CD4-positive, alpha-beta T cell (primary cell): ENCODE measurements at regions not wholly inside any gene's neighbourhood (a gene's known extent, or its start where the extent isn't known, plus 50 kb on each side); places are given as distances from the start of the nearest gene placed in this dataset.

Source experiments
- ATAC-seq: fragments of 200-7000 bp; cut with Tn5 transposase; one replicate; pipeline ENCODE4 v1.10.0; 2022; ENCODE audit warnings: mild to moderate bottlenecking; ENCODE audit not compliant: poor library complexity
- CTCF ChIA-PET: fragments of 350-600 bp; sonication (Branson Sonifier 250); formaldehyde crosslinking; loops from one replicate; lab custom pipeline; 2021; ENCODE audit warnings: antibody characterized with exemption, inconsistent platforms; lab: Charles Lee
- POLR2A ChIA-PET: fragments of 350-600 bp; sonication (Branson Sonifier 250); formaldehyde crosslinking; loops from one replicate; lab custom pipeline; 2021; ENCODE audit warnings: antibody characterized with exemption, inconsistent platforms; lab: Charles Lee
- DNase-seq, 14 experiments: peaks; one replicate each; pipeline ENCODE4 v3.0.0-alpha.2; 2013 to 2020; ENCODE audit warnings: mixed read lengths in 2 of 14
- H3K27ac ChIP-seq, 2 donors: one replicate each; pipeline versions ENCODE4 v1.5.1 to v1.7.0; 2013; ENCODE audit warnings: low read length in 2 of 2, low read depth in 1 of 2, mild to moderate bottlenecking in 1 of 2
- H3K27me3 ChIP-seq, 2 experiments: 1 replicate in 1 of 2; 2 replicates in 1 of 2; pipeline versions ENCODE4 v1.6.1 to v1.7.0; 2013; ENCODE audit warnings: low read length in 2 of 2, control low read depth in 1 of 2, mild to moderate bottlenecking in 1 of 2, moderate library complexity in 1 of 2; ENCODE audit not compliant: insufficient read depth in 2 of 2, control insufficient read depth in 1 of 2
- H3K36me3 ChIP-seq: one replicate; pipeline ENCODE4 v1.6.1; 2013; ENCODE audit warnings: low read length, control low read depth; ENCODE audit not compliant: insufficient read depth
- H3K4me1 ChIP-seq: one replicate; pipeline ENCODE4 v1.6.1; 2013; ENCODE audit warnings: low read length, control low read depth; ENCODE audit not compliant: insufficient read depth
- H3K4me3 ChIP-seq: one replicate; pipeline ENCODE4 v1.5.1; 2013; ENCODE audit warnings: mild to moderate bottlenecking, low read length, moderate library complexity
- H3K9me3 ChIP-seq, 2 experiments: 1 replicate in 1 of 2; 2 replicates in 1 of 2; pipeline versions ENCODE4 v1.6.1 to v1.7.0; 2013; ENCODE audit warnings: low read length in 2 of 2, mild to moderate bottlenecking in 2 of 2, control low read depth in 1 of 2, moderate library complexity in 1 of 2; ENCODE audit not compliant: control insufficient read depth in 1 of 2, insufficient read depth in 1 of 2
- H3K27ac Mint-ChIP-seq: one replicate; pipeline ENCODE4 v1.8.0; 2020; ENCODE audit warnings: mixed read lengths
- H3K27me3 Mint-ChIP-seq: one replicate; pipeline ENCODE4 v1.8.0; 2021; ENCODE audit warnings: mixed read lengths
- H3K36me3 Mint-ChIP-seq: one replicate; pipeline ENCODE4 v1.8.0; 2021; ENCODE audit warnings: low read depth, mixed read lengths
- H3K4me1 Mint-ChIP-seq: one replicate; pipeline ENCODE4 v1.8.0; 2021; ENCODE audit warnings: low read depth, mixed read lengths
- H3K4me3 Mint-ChIP-seq: one replicate; pipeline ENCODE4 v1.8.0; 2020; ENCODE audit warnings: mild to moderate bottlenecking, mixed read lengths
- H3K9me3 Mint-ChIP-seq: one replicate; pipeline ENCODE4 v1.8.0; 2020; ENCODE audit warnings: mixed read lengths
- intact Hi-C, 2 experiments: fragments of 100-400 bp; cut with DNase I in 1 of 2; cut with micrococcal nuclease in 1 of 2; formaldehyde crosslinking; loops; one replicate each; pipeline versions ENCODE4 v1.15.1 to v1.9.0; 2023 to 2025; cut with DNase I, micrococcal nuclease
- TF ChIP-seq, protein P1 (sequence below): fragments of 200-600 bp; IDR thresholded peaks from one replicate; pipeline ENCODE4 v1.8.0; 2022; ENCODE audit warnings: antibody characterized with exemption, mild to moderate bottlenecking

DNA sequence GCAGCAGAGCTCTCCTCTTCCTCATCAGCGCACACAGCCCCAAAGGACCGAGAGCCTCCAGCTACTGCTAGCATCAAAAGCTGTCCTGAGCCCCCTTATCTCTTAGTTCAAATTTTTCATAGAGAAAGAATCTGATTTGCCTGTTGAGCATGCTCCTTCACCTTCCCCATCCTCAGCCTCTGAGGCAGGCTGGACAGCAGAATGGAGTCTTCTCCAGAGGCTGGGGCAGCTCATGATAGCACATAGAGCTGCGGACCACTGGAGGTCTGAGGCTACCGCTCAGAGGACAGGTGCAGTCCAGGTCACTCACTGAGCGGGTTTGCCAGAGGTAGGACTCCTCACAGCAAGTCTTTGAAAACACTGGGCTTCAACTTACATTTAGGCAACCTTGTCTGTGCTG is 72.8 kb upstream of the GRB10 start:
- Histone ChIP-seq H3K27me3 (no peaks in the 10 kb centered on the region), H3K4me1 (no peaks in the 10 kb centered on the region), H3K36me3 (no peaks in the 10 kb centered on the region), H3K27ac (no peak overlapping the region), H3K4me3 (no peak overlapping the region), H3K9me3 (no peaks in the 10 kb centered on the region)
- H3K4me3 Mint-ChIP-seq: no peak overlapping the region
- intact Hi-C loops: no loop called here
- no peaks in the 10 kb centered on the region for H3K4me1 Mint-ChIP-seq
- ATAC-seq: no peak
- ChIA-PET CTCF (no interaction called here), POLR2A (no interaction called here)
- TF ChIP-seq, protein P1, sequence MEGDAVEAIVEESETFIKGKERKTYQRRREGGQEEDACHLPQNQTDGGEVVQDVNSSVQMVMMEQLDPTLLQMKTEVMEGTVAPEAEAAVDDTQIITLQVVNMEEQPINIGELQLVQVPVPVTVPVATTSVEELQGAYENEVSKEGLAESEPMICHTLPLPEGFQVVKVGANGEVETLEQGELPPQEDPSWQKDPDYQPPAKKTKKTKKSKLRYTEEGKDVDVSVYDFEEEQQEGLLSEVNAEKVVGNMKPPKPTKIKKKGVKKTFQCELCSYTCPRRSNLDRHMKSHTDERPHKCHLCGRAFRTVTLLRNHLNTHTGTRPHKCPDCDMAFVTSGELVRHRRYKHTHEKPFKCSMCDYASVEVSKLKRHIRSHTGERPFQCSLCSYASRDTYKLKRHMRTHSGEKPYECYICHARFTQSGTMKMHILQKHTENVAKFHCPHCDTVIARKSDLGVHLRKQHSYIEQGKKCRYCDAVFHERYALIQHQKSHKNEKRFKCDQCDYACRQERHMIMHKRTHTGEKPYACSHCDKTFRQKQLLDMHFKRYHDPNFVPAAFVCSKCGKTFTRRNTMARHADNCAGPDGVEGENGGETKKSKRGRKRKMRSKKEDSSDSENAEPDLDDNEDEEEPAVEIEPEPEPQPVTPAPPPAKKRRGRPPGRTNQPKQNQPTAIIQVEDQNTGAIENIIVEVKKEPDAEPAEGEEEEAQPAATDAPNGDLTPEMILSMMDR: no peak
- no peak for DNase-seq
- H3K27me3 Mint-ChIP-seq: peaks cover 1% of the 10 kb centered on the region
- no peaks in the 10 kb centered on the region for H3K36me3 Mint-ChIP-seq
- no peaks in the 10 kb centered on the region for H3K9me3 Mint-ChIP-seq
- H3K27ac Mint-ChIP-seq: no peak overlapping the region

DNA sequence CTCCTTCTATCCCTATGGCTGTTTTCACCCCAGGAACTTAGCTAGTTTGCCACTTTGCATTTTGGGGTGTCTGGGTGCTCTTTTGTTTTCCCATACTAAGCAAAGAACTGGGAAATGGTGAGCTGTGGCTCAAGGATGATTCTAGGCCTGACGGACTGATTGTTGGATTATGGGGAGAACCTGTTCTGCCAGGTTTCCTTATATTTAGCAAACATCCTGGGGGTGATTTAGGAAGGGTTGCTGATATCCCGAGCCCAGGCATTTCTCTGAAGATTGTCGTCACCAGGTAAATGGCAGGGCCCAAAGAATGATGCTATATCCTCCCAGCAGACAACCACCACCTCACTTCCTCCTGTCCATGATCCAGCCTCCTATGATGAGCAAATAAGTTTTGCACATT is 72.1 kb upstream of the GRB10 start:
- no peak for ATAC-seq
- ChIA-PET POLR2A (no interaction called here), CTCF (no interaction called here)
- H3K9me3 Mint-ChIP-seq: no peaks in the 10 kb centered on the region
- TF ChIP-seq, protein P1: no peak
- H3K36me3 Mint-ChIP-seq: no peaks in the 10 kb centered on the region
- intact Hi-C loops: no loop called here
- Histone ChIP-seq H3K9me3 (no peaks in the 10 kb centered on the region), H3K27me3 (peaks cover 0 to 3% of the 10 kb centered on the region in 2 experiments), H3K27ac (no peak overlapping the region), H3K36me3 (no peaks in the 10 kb centered on the region), H3K4me1 (no peaks in the 10 kb centered on the region), H3K4me3 (no peak overlapping the region)
- no peaks in the 10 kb centered on the region for H3K27me3 Mint-ChIP-seq
- no peak for DNase-seq
- no peak overlapping the region for H3K27ac Mint-ChIP-seq
- no peaks in the 10 kb centered on the region for H3K4me1 Mint-ChIP-seq
- H3K4me3 Mint-ChIP-seq: no peak overlapping the region

DNA sequence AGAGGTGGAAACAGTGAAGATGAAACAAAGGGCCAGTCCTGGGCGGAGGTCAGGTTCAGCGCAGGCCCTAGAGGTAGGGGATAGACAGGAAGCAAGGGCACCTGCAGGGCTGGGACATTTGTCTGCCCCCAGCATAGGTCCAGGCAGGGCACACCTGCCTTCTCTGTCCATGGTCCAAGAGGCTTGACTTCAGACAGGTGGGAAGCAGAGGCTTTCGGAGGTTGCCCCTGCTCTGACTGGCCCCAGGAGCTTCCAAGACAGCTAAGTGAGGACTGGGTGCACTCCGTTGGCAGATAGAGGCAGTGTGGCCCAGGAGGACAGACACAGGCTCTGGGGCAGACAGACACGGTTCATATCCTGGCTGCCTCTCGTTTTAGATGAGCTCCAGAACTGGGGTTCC is 71.6 kb upstream of the GRB10 start:
- TF ChIP-seq, protein P1: no peak
- no peak overlapping the region for H3K4me3 Mint-ChIP-seq
- H3K4me1 Mint-ChIP-seq: no peaks in the 10 kb centered on the region
- CTCF ChIA-PET: no interaction called here
- intact Hi-C loops: no loop called here
- POLR2A ChIA-PET: no interaction called here
- no peaks in the 10 kb centered on the region for H3K27me3 Mint-ChIP-seq
- peaks cover 0 to 3% of the 10 kb centered on the region in 2 experiments for H3K27me3 ChIP-seq
- no peaks in the 10 kb centered on the region for H3K4me1 ChIP-seq
- H3K4me3 ChIP-seq: no peak overlapping the region
- no peak for ATAC-seq
- no peaks in the 10 kb centered on the region for H3K36me3 Mint-ChIP-seq
- no peaks in the 10 kb centered on the region for H3K9me3 ChIP-seq
- H3K27ac Mint-ChIP-seq: no peak overlapping the region
- H3K9me3 Mint-ChIP-seq: no peaks in the 10 kb centered on the region
- no peak overlapping the region for H3K27ac ChIP-seq
- H3K36me3 ChIP-seq: no peaks in the 10 kb centered on the region
- DNase-seq: no peak
